ENCODE measurements at regions not wholly inside any gene's neighbourhood (a gene's known extent, or its start where the extent isn't known, plus 50 kb on each side); places are given as distances from the start of the nearest gene placed in this dataset.

GRCh38 chr4:59598330-59598618 is 1601.9 kb upstream of the ADGRL3 start:
- TF ChIP-seq CTCF (IDR thresholded peaks at IDR 0.05) (no peak), POLR2A (IDR thresholded peaks at IDR 0.05) (no peak)
